Ectodermal cell (in vitro differentiated cells): ENCODE measurements at regions not wholly inside any gene's neighbourhood (a gene's known extent, or its start where the extent isn't known, plus 50 kb on each side); places are given as distances from the start of the nearest gene placed in this dataset.
"Not testable (repeated sequence)": the region's sequence is repeated elsewhere in the genome, so short reads cannot be mapped to it uniquely, and the experiment has no call there.

Experiments
- H3K27ac ChIP-seq: 2 replicates; pipeline ENCODE4 v1.7.0; 2013; ENCODE audit warnings: mild to moderate bottlenecking, low read depth, low read length; ENCODE audit not compliant: insufficient read depth, poor library complexity, severe bottlenecking
- H3K27me3 ChIP-seq: 2 replicates; pipeline ENCODE4 v1.7.0; 2013; ENCODE audit warnings: mild to moderate bottlenecking, low read length; ENCODE audit not compliant: insufficient read depth, control insufficient read depth, poor library complexity, severe bottlenecking
- H3K36me3 ChIP-seq: one replicate; pipeline ENCODE4 v1.7.0; 2013; ENCODE audit warnings: low read length; ENCODE audit not compliant: control insufficient read depth, insufficient read depth
- H3K4me1 ChIP-seq: one replicate; pipeline ENCODE4 v1.7.0; 2013; ENCODE audit warnings: low read length; ENCODE audit not compliant: control insufficient read depth, insufficient read depth
- H3K4me3 ChIP-seq: 2 replicates; pipeline ENCODE4 v1.7.0; 2013; ENCODE audit warnings: low read depth, low read length, control low read depth; ENCODE audit not compliant: insufficient read depth
- H3K9me3 ChIP-seq: 2 replicates; pipeline ENCODE4 v1.7.0; 2013; ENCODE audit warnings: mild to moderate bottlenecking, low read length, moderate library complexity; ENCODE audit not compliant: control insufficient read depth
- WGBS, 2 experiments: methylation state at CpG; one replicate each; pipeline ENCODE4 v1.1.7; 2013; ENCODE audit warnings: missing lambda C conversion rate in 2 of 2; 5-methylcytosine and 5-hydroxymethylcytosine counted together

GRCh38 chr2:172253190-172254052 lies 150.7 kb upstream of the DLX2 start:
- H3K36me3 ChIP-seq, result no peaks in the 10 kb centered on the region
- 85 to 86% methylated on average over 16 of the region's 16 CpGs for WGBS, 2 experiments
- no peaks in the 10 kb centered on the region for H3K9me3 ChIP-seq
- peaks cover 3% of the 10 kb centered on the region for H3K4me1 ChIP-seq
- no peak overlapping the region for H3K4me3 ChIP-seq
- no peaks in the 10 kb centered on the region for H3K27me3 ChIP-seq
- H3K27ac ChIP-seq, result no peak overlapping the region

GRCh38 chr2:172256886-172257285 lies 154.2 kb upstream of the DLX2 start:
- whole genome bisulfite sequencing, 2 experiments, result 83 to 94% methylated on average over 2 of the region's 2 CpGs
- no peak overlapping the region for H3K4me3 ChIP-seq
- H3K27me3 ChIP-seq, result no peaks in the 10 kb centered on the region
- no peaks in the 10 kb centered on the region for H3K36me3 ChIP-seq
- peaks cover 22% of the 10 kb centered on the region for H3K4me1 ChIP-seq
- no peak overlapping the region for H3K27ac ChIP-seq
- H3K9me3 ChIP-seq, result no peaks in the 10 kb centered on the region

DNA sequence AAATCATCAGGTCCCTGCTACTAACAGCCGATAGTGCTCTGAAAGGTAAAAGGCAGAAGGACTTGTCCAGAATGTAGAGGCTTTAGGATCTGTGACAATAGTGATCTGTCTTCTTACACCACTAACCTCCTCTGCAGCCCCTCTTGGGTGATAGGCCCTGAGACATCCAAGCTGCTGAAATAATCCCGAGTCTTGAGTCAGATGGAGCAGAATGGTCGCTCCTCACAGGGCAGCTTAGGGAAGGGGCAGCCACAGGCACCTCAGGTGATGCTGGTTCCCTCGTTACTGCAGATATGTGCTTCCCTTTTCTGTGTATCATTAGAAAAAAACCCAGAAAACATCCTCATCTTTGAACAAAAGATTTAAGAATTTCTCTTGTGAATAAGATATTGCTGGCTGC lies 157.1 kb upstream of the DLX2 start:
- 71 to 73% methylated on average over 4 of the region's 4 CpGs for WGBS, 2 experiments
- no peak overlapping the region for H3K27ac ChIP-seq

GRCh38 chr2:172260336-172260735 lies 157.6 kb upstream of the DLX2 start:
- 38 to 39% methylated on average over 7 to 8 of the region's 8 CpGs for WGBS, 2 experiments
- Histone ChIP-seq H3K36me3 (no peaks in the 10 kb centered on the region), H3K27ac (no peak overlapping the region)

More for the DNA sequence above, 157.1 kb upstream of the DLX2 start:
- peaks cover 20% of the 10 kb centered on the region for H3K4me1 ChIP-seq
- no peaks in the 10 kb centered on the region for H3K9me3 ChIP-seq
- no peak overlapping the region for H3K4me3 ChIP-seq
- H3K36me3 ChIP-seq, result no peaks in the 10 kb centered on the region
- no peaks in the 10 kb centered on the region for H3K27me3 ChIP-seq

GRCh38 chr2:172261292-172261691 lies 158.6 kb upstream of the DLX2 start:
- Histone ChIP-seq H3K27ac (no peak overlapping the region), H3K4me1 (peaks cover 20% of the 10 kb centered on the region), H3K36me3 (no peaks in the 10 kb centered on the region), H3K4me3 (no peak overlapping the region), H3K9me3 (no peaks in the 10 kb centered on the region), H3K27me3 (no peaks in the 10 kb centered on the region)
- 100% methylated on average over 1 of the region's 1 CpG for WGBS, 2 experiments

More at GRCh38 chr2:172260336-172260735, 157.6 kb upstream of the DLX2 start:
- Histone ChIP-seq H3K9me3 (no peaks in the 10 kb centered on the region), H3K4me1 (peaks cover 20% of the 10 kb centered on the region), H3K4me3 (no peak overlapping the region), H3K27me3 (no peaks in the 10 kb centered on the region)

DNA sequence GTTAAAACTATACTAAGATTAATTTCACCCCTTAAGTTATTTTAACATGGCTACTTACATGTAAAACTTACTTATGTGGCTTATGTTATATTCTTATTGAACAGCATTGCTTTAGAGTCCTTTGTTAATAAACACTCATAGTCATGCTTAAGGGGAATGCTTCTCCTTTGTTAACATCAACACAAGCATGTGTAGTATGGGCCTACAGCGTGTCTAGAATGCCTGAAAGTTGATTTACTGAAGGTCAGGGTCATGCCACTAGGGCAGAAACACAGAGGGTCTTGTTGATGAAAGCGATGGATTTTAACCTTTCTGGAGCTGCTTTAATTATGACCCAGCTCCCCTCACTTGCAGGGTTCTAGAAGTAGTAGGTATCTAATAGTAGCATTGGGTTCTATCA lies 159.8 kb upstream of the DLX2 start:
- H3K4me3 ChIP-seq, result no peak overlapping the region
- H3K4me1 ChIP-seq, result peaks cover 20% of the 10 kb centered on the region
- H3K27me3 ChIP-seq, result no peaks in the 10 kb centered on the region
- H3K9me3 ChIP-seq, result no peaks in the 10 kb centered on the region
- 93 to 95% methylated on average over 2 of the region's 2 CpGs for WGBS, 2 experiments
- no peak overlapping the region for H3K27ac ChIP-seq
- H3K36me3 ChIP-seq, result no peaks in the 10 kb centered on the region

DNA sequence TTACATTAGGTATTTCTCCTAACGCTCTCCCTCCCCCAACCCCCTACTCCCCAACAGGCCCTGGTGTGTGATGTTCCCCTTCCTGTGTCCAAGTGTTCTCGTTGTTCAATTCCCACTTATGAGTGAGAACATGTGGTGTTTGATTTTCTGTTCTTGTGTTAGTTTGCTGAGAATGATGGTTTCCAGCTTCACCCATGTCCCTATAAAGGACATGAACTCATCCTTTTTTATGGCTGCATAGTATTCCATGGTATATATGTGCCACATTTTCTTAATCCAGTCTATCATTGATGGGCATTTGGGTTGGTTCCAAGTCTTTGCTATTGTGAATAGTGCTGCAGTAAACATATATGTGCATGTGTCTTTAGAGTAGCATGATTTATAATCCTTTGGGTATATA lies 162.1 kb upstream of the DLX2 start:
- 90 to 92% methylated on average over 1 to 2 of the region's 2 CpGs for WGBS, 2 experiments
- H3K36me3 ChIP-seq, H3K9me3 ChIP-seq, H3K4me3 ChIP-seq, H3K27ac ChIP-seq, H3K27me3 ChIP-seq: not testable (repeated sequence)
- H3K4me1 ChIP-seq, result peaks cover 13% of the 10 kb centered on the region

DNA sequence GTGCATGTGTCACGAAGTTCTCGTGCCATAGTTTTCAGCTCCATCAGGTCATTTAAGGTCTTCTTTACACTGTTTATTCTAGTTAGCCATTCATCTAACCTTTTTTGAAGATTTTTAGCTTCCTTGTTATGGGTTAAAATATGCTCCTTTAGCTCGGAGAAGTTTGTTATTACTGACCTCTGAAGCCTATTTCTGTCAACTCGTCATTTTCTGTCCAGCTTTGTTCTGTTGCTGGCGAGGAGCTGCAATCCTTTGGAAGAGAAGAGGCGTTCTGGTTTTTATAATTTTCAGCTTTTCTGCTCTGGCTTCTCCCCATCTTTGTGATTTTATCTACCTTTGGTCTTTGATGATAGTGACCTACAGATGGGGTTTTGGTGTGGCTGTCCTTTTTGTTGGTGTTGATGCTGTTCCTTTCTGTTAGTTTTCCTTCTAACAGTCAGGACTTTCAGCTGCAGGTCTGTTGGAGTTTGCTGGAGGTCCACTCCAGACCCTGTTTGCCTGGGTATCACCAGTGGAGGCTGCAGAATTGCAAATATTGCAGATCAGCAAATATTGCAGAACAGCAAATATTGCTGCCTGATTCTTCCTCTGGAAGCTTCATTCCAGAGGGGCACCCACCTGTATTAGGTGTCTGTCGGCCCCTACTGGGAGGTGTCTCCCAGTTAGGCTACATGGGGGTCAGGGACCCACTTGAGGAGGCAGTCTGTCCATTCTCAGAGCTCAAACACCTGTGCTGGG lies 157.7 kb upstream of the ITGA6 start:
- not testable (repeated sequence) for H3K27me3 ChIP-seq, H3K36me3 ChIP-seq, H3K27ac ChIP-seq, H3K9me3 ChIP-seq, H3K4me3 ChIP-seq, H3K4me1 ChIP-seq
- WGBS, 2 experiments, result 93 to 95% methylated on average over 7 of the region's 7 CpGs

GRCh38 chr2:172270278-172271079 lies 156.9 kb upstream of the ITGA6 start:
- WGBS, 2 experiments, result 53 to 56% methylated on average over 11 of the region's 11 CpGs
- Histone ChIP-seq H3K4me3 (no peak overlapping the region), H3K9me3 (no peaks in the 10 kb centered on the region), H3K27ac (no peak overlapping the region), H3K36me3 (no peaks in the 10 kb centered on the region), H3K4me1 (peaks cover 15% of the 10 kb centered on the region), H3K27me3 (no peaks in the 10 kb centered on the region)
